Panc1 (cell line): ENCODE measurements at regions not wholly inside any gene's neighbourhood (a gene's known extent, or its start where the extent isn't known, plus 50 kb on each side); places are given as distances from the start of the nearest gene placed in this dataset.

Experiments used
- ATAC-seq: fragments of 200-7000 bp; cut with Tn5 transposase; 2 replicates; pipeline ENCODE4 v1.9.1; 2020; ENCODE audit warnings: mild to moderate bottlenecking, moderate library complexity
- BruUV-seq: library from RNA; stranded (reverse); fragments of 400-500 nt; replicated peaks from 2 replicates; lab custom pipeline; 2021; lab: Mats Ljungman, UMichigan
- CTCF ChIA-PET: fragments of 300-600 bp; sonication (Branson Sonifier 250); formaldehyde crosslinking; loops from one replicate; lab custom pipeline; 2022; ENCODE audit warnings: antibody characterized with exemption; lab: Charles Lee
- POLR2A ChIA-PET: fragments of 300-600 bp; sonication (Branson Sonifier 250); formaldehyde crosslinking; loops from one replicate; lab custom pipeline; 2022; ENCODE audit warnings: antibody characterized with exemption; lab: Charles Lee
- DNase-seq: peaks from one replicate; pipeline ENCODE4 v3.0.0-alpha.2; 2010; ENCODE audit warnings: low read depth, low spot score
- H3K27ac ChIP-seq: 2 replicates; pipeline ENCODE4 v1.5.1; 2011; ENCODE audit warnings: mild to moderate bottlenecking, low read length, inconsistent platforms
- H3K27me3 ChIP-seq: fragments of 200-500 bp; sonication (Bioruptor generic); 2 replicates; pipeline ENCODE4 v1.6.0; 2014; ENCODE audit warnings: low read length, inconsistent platforms; ENCODE audit not compliant: control insufficient read depth, insufficient read depth
- H3K36me3 ChIP-seq: fragments of 200-500 bp; sonication (Bioruptor generic); 2 replicates; pipeline ENCODE4 v1.5.1; 2014; ENCODE audit warnings: inconsistent platforms, mild to moderate bottlenecking, low read length, moderate library complexity; ENCODE audit not compliant: control insufficient read depth, insufficient read depth
- H3K4me1 ChIP-seq: 2 replicates; pipeline ENCODE4 v1.5.1; 2011; ENCODE audit warnings: inconsistent platforms, mild to moderate bottlenecking, low read length, moderate library complexity; ENCODE audit not compliant: control insufficient read depth, insufficient read depth
- H3K4me3 ChIP-seq, 2 experiments: 2 replicates each; pipeline ENCODE4 v1.5.1; 2011 to 2012; ENCODE audit warnings: low read depth in 2 of 2, low read length in 2 of 2, mild to moderate bottlenecking in 2 of 2, inconsistent platforms in 1 of 2, moderate library complexity in 1 of 2
- H3K9me3 ChIP-seq: fragments of 200-500 bp; sonication (Bioruptor generic); 2 replicates; pipeline ENCODE4 v1.5.1; 2014; ENCODE audit warnings: low read depth, mild to moderate bottlenecking, inconsistent platforms, low read length, moderate library complexity; ENCODE audit not compliant: control insufficient read depth, insufficient read depth
- POLR2AphosphoS5 ChIP-seq: IDR thresholded peaks from 2 replicates; pipeline ENCODE4 v1.6.1; 2012; ENCODE audit warnings: mild to moderate bottlenecking, low read depth, low read length, moderate library complexity
- REST ChIP-seq, 2 experiments: IDR thresholded peaks; 2 replicates each; pipeline ENCODE4 v1.6.1; 2011 to 2012; ENCODE audit warnings: low read depth in 2 of 2, control low read depth in 1 of 2, low read length in 1 of 2, mild to moderate bottlenecking in 1 of 2, moderate library complexity in 1 of 2; ENCODE audit not compliant: insufficient read depth in 1 of 2
- SIN3A ChIP-seq: IDR thresholded peaks from 2 replicates; pipeline ENCODE4 v1.6.1; 2012; ENCODE audit warnings: low read depth, mild to moderate bottlenecking, low read length, moderate library complexity, borderline replicate concordance; ENCODE audit not compliant: insufficient read depth
- TCF7L2 ChIP-seq: IDR thresholded peaks from 2 replicates; pipeline ENCODE4 v1.6.1; 2011; ENCODE audit warnings: mild to moderate bottlenecking, low read depth, low read length, inconsistent platforms
- in situ Hi-C: cut with HindIII; loops from 2 replicates; pipeline ENCODE4 v1.10.0; 2016; ENCODE audit warnings: low sequenced_read_pairs, low pct_unique_long_range_greater_than_20kb
- intact Hi-C: fragments of 100-400 bp; cut with micrococcal nuclease; formaldehyde crosslinking; loops from one replicate; pipeline ENCODE4 v1.10.0; 2022; ENCODE audit not compliant: unreplicated experiment
- TF ChIP-seq, protein P1 (sequence below): fragments of 450-650 bp; IDR thresholded peaks from 2 replicates; pipeline ENCODE4 v1.5.1; 2017; ENCODE audit warnings: mild to moderate bottlenecking

- ATAC-seq (no peak), DNase-seq (no peak)
- TF ChIP-seq SIN3A (no peak), REST (IDR thresholded peaks at IDR 0.05; ENCODE audit: insufficient read depth in 1 of 2, low read depth in 2 of 2, low read length in 1 of 2) (no peak), TCF7L2 (no peak), POLR2AphosphoS5 (no peak)
- TF ChIP-seq, protein P1, sequence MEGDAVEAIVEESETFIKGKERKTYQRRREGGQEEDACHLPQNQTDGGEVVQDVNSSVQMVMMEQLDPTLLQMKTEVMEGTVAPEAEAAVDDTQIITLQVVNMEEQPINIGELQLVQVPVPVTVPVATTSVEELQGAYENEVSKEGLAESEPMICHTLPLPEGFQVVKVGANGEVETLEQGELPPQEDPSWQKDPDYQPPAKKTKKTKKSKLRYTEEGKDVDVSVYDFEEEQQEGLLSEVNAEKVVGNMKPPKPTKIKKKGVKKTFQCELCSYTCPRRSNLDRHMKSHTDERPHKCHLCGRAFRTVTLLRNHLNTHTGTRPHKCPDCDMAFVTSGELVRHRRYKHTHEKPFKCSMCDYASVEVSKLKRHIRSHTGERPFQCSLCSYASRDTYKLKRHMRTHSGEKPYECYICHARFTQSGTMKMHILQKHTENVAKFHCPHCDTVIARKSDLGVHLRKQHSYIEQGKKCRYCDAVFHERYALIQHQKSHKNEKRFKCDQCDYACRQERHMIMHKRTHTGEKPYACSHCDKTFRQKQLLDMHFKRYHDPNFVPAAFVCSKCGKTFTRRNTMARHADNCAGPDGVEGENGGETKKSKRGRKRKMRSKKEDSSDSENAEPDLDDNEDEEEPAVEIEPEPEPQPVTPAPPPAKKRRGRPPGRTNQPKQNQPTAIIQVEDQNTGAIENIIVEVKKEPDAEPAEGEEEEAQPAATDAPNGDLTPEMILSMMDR: no peak
- intact Hi-C loops (no loop called here), in situ Hi-C loops (no loop called here)
- ChIA-PET POLR2A (interaction anchor here (0.6 kb wide), 1 partner anchor 145 kb away, joined by 3 read pairs; no protein-coding TSS in a partner anchor), CTCF (no interaction called here)
- Histone ChIP-seq H3K27me3 (peaks cover 12% of the 10 kb centered on the region), H3K9me3 (no peaks in the 10 kb centered on the region), H3K27ac (no peak overlapping the region), H3K36me3 (no peaks in the 10 kb centered on the region), H3K4me1 (no peaks in the 10 kb centered on the region), H3K4me3 (no peak overlapping the region)
- BruUV-seq: no TSS peak
Observed at GRCh38 chr6:108766419-108766818, 81.8 kb upstream of the ARMC2 start.

GRCh38 chr6:108766886-108767285 lies 81.3 kb upstream of the ARMC2 start:
- no TSS peak for BruUV-seq

More at GRCh38 chr6:108766886-108767285, 81.3 kb upstream of the ARMC2 start:
- no peaks in the 10 kb centered on the region for H3K9me3 ChIP-seq
- H3K27ac ChIP-seq: no peak overlapping the region
- no peaks in the 10 kb centered on the region for H3K4me1 ChIP-seq
- DNase-seq (no peak), ATAC-seq (no peak)
- in situ Hi-C loops: no loop called here
- no peaks in the 10 kb centered on the region for H3K36me3 ChIP-seq
- no peak overlapping the region for H3K4me3 ChIP-seq
- ChIA-PET CTCF (no interaction called here), POLR2A (interaction anchor here (0.6 kb wide), 1 partner anchor 145 kb away, joined by 3 read pairs; no protein-coding TSS in a partner anchor)
- TF ChIP-seq SIN3A (no peak), REST (IDR thresholded peaks at IDR 0.05; ENCODE audit: insufficient read depth in 1 of 2, low read depth in 2 of 2, low read length in 1 of 2) (no peak), TCF7L2 (no peak), POLR2AphosphoS5 (no peak)
- TF ChIP-seq, protein P1: no peak
- intact Hi-C loops: no loop called here
- peaks cover 12% of the 10 kb centered on the region for H3K27me3 ChIP-seq
